ENCODE measurements at regions not wholly inside any gene's neighbourhood (a gene's known extent, or its start where the extent isn't known, plus 50 kb on each side); places are given as distances from the start of the nearest gene placed in this dataset.

GRCh38 chr12:74614426-74614825 lies 76.8 kb downstream of the ATXN7L3B start:
- TF ChIP-seq ZFP30 (CRISPR knock-in tag; IDR thresholded peaks at IDR 0.05), result no peak
- TF ChIP-seq CREB5 (CRISPR knock-in tag; IDR thresholded peaks at IDR 0.05; ENCODE audit: low read depth), result no peak
- no peak for TF ChIP-seq POU6F1 (CRISPR knock-in tag; IDR thresholded peaks at IDR 0.05; ENCODE audit: borderline replicate concordance, low read depth)
- no peak for TF ChIP-seq SNAI2 (CRISPR knock-in tag; IDR thresholded peaks at IDR 0.05)
- no peak for TF ChIP-seq PATZ1 (CRISPR knock-in tag; IDR thresholded peaks at IDR 0.05; ENCODE audit: borderline replicate concordance)
